Neural progenitor cell (in vitro differentiated cells): ENCODE measurements at regions not wholly inside any gene's neighbourhood (a gene's known extent, or its start where the extent isn't known, plus 50 kb on each side); places are given as distances from the start of the nearest gene placed in this dataset.

ENCODE experiments used
- DNase-seq: peaks from one replicate; pipeline ENCODE4 v3.0.0-alpha.2; 2016; ENCODE audit warnings: low spot score
- H2AFZ ChIP-seq: fragments of 200-600 bp; sonication (generic); replicated peaks from 2 replicates; pipeline ENCODE4 v1.6.1; 2016; ENCODE audit warnings: antibody characterized with exemption
- H3F3A ChIP-seq: fragments of 200-600 bp; sonication (generic); 2 replicates; pipeline ENCODE4 v1.6.1; 2016; ENCODE audit warnings: antibody characterized with exemption, low read depth
- H3K27ac ChIP-seq: fragments of 200-600 bp; sonication (generic); 2 replicates; pipeline ENCODE4 v1.5.1; 2016; ENCODE audit warnings: mild to moderate bottlenecking
- H3K27me3 ChIP-seq: fragments of 200-600 bp; sonication (generic); 2 replicates; pipeline ENCODE4 v1.6.1; 2016; ENCODE audit warnings: mild to moderate bottlenecking, moderate library complexity
- H3K36me3 ChIP-seq: fragments of 200-600 bp; sonication (generic); 2 replicates; pipeline ENCODE4 v1.5.1; 2016
- H3K4me1 ChIP-seq: fragments of 200-600 bp; sonication (generic); 2 replicates; pipeline ENCODE4 v1.6.1; 2016; ENCODE audit warnings: mixed run types
- H3K4me2 ChIP-seq: fragments of 200-600 bp; sonication (generic); 2 replicates; pipeline ENCODE4 v1.6.1; 2016
- H3K4me3 ChIP-seq: fragments of 200-600 bp; sonication (generic); 2 replicates; pipeline ENCODE4 v1.5.1; 2016
- H3K79me2 ChIP-seq: fragments of 200-600 bp; sonication (generic); 2 replicates; pipeline ENCODE4 v1.6.1; 2016; ENCODE audit warnings: low read depth
- H3K9ac ChIP-seq: fragments of 200-600 bp; sonication (generic); 2 replicates; pipeline ENCODE4 v1.6.1; 2016
- H3K9me3 ChIP-seq: fragments of 200-600 bp; sonication (generic); 2 replicates; pipeline ENCODE4 v1.5.1; 2016; ENCODE audit warnings: low read depth
- H4K20me1 ChIP-seq: fragments of 200-600 bp; sonication (generic); 2 replicates; pipeline ENCODE4 v1.6.1; 2016; ENCODE audit warnings: low read depth
- H3K27ac Mint-ChIP-seq: 3 replicates; pipeline ENCODE4 v1.8.0; 2021; ENCODE audit warnings: mixed read lengths
- H3K27me3 Mint-ChIP-seq: 2 replicates; pipeline ENCODE4 v1.8.0; 2022; ENCODE audit warnings: low read depth, mild to moderate bottlenecking, inconsistent platforms, moderate library complexity, mixed read lengths; ENCODE audit not compliant: insufficient read depth
- H3K36me3 Mint-ChIP-seq: 3 replicates; pipeline ENCODE4 v1.8.0; 2021; ENCODE audit warnings: mixed read lengths
- H3K4me1 Mint-ChIP-seq: 3 replicates; pipeline ENCODE4 v1.8.0; 2021; ENCODE audit warnings: mixed read lengths
- H3K4me3 Mint-ChIP-seq: 3 replicates; pipeline ENCODE4 v1.8.0; 2021; ENCODE audit warnings: mild to moderate bottlenecking, moderate library complexity, mixed read lengths
- H3K9me3 Mint-ChIP-seq: 3 replicates; pipeline ENCODE4 v1.8.0; 2020; ENCODE audit warnings: mixed read lengths
- CTCF ChIP-seq: fragments of 200-600 bp; sonication (generic); IDR thresholded peaks from 2 replicates; pipeline ENCODE4 v1.5.1; 2017; ENCODE audit warnings: antibody characterized with exemption, mild to moderate bottlenecking
- EZH2 ChIP-seq: fragments of 200-600 bp; sonication (generic); IDR thresholded peaks from 2 replicates; pipeline ENCODE4 v1.6.1; 2017; ENCODE audit warnings: antibody characterized with exemption, mild to moderate bottlenecking, moderate library complexity
- EZH2phosphoT487 ChIP-seq: fragments of 200-600 bp; sonication (generic); IDR thresholded peaks from 2 replicates; pipeline ENCODE4 v1.6.1; 2017; ENCODE audit warnings: antibody characterized with exemption

DNA sequence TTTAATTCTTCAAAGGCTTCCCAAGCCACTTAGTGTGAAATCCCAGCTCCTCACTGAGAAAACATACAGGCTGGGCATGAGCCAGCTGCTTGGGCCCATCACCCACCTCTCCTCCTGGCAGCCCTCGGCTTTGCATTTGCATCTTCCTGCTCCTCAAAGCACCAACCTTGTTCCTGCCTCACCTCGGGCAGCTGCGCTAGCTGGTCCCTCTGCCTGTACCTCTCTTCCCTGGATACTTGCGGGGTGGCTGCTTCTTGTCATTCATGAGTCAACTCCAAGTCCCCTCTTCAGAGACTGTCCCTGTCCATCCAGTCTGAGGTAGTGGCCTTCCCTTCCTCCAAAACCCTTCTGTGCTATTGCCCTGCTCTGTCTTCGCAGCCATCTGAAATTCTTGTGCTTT is 116.1 kb upstream of the CXCL14 start:
- Histone ChIP-seq H3K4me1 (no peaks in the 10 kb centered on the region), H3K4me2 (no peak overlapping the region), H3K27ac (no peak overlapping the region), H3K79me2 (no peaks in the 10 kb centered on the region), H3K9ac (no peak overlapping the region), H3K27me3 (no peaks in the 10 kb centered on the region), H3K4me3 (no peak overlapping the region), H3F3A (no peaks in the 10 kb centered on the region), H2AFZ (no peak overlapping the region), H3K9me3 (no peaks in the 10 kb centered on the region), H3K36me3 (no peaks in the 10 kb centered on the region), H4K20me1 (no peaks in the 10 kb centered on the region)
- H3K9me3 Mint-ChIP-seq, result no peaks in the 10 kb centered on the region
- H3K27me3 Mint-ChIP-seq, result peaks cover 8% of the 10 kb centered on the region
- no peak for DNase-seq
- no peak overlapping the region for H3K4me3 Mint-ChIP-seq
- H3K36me3 Mint-ChIP-seq, result no peaks in the 10 kb centered on the region
- TF ChIP-seq EZH2phosphoT487 (no peak), EZH2 (no peak), CTCF (no peak)
- no peak overlapping the region for H3K27ac Mint-ChIP-seq
- H3K4me1 Mint-ChIP-seq, result peaks cover 10% of the 10 kb centered on the region

- H3K4me3 ChIP-seq, result no peak overlapping the region
- H3K36me3 Mint-ChIP-seq, result no peaks in the 10 kb centered on the region
- no peak overlapping the region for H3K9ac ChIP-seq
- no peak overlapping the region for H3K4me2 ChIP-seq
- peaks cover 10% of the 10 kb centered on the region for H3K4me1 Mint-ChIP-seq
- H3K27ac Mint-ChIP-seq, result no peak overlapping the region
- H3K36me3 ChIP-seq, result no peaks in the 10 kb centered on the region
- H3K9me3 Mint-ChIP-seq, result no peaks in the 10 kb centered on the region
- H3K4me1 ChIP-seq, result no peaks in the 10 kb centered on the region
- no peaks in the 10 kb centered on the region for H4K20me1 ChIP-seq
- no peaks in the 10 kb centered on the region for H3K27me3 ChIP-seq
- TF ChIP-seq EZH2phosphoT487 (no peak), CTCF (no peak), EZH2 (no peak)
- H3F3A ChIP-seq, result no peaks in the 10 kb centered on the region
- H2AFZ ChIP-seq, result no peak overlapping the region
- H3K27me3 Mint-ChIP-seq, result peaks cover 8% of the 10 kb centered on the region
- H3K4me3 Mint-ChIP-seq, result no peak overlapping the region
- no peaks in the 10 kb centered on the region for H3K9me3 ChIP-seq
- no peak for DNase-seq
- no peaks in the 10 kb centered on the region for H3K79me2 ChIP-seq
- no peak overlapping the region for H3K27ac ChIP-seq
These were observed 115.2 kb upstream of the CXCL14 start for GRCh38 chr5:135694012-135694411.

- Mint-ChIP-seq H3K36me3 (no peaks in the 10 kb centered on the region), H3K27me3 (peaks cover 8% of the 10 kb centered on the region), H3K9me3 (no peaks in the 10 kb centered on the region), H3K27ac (no peak overlapping the region), H3K4me3 (no peak overlapping the region), H3K4me1 (peaks cover 10% of the 10 kb centered on the region)
- no peaks in the 10 kb centered on the region for H3K9me3 ChIP-seq
- H3K9ac ChIP-seq, result no peak overlapping the region
- no peak for TF ChIP-seq EZH2
- no peak for TF ChIP-seq CTCF
- no peak for TF ChIP-seq EZH2phosphoT487
- H2AFZ ChIP-seq, result no peak overlapping the region
- no peaks in the 10 kb centered on the region for H3K4me1 ChIP-seq
- H3K4me3 ChIP-seq, result no peak overlapping the region
- no peaks in the 10 kb centered on the region for H3K79me2 ChIP-seq
- H4K20me1 ChIP-seq, result no peaks in the 10 kb centered on the region
- DNase-seq, result no peak
- no peaks in the 10 kb centered on the region for H3K36me3 ChIP-seq
- H3K27me3 ChIP-seq, result no peaks in the 10 kb centered on the region
- no peak overlapping the region for H3K4me2 ChIP-seq
- H3F3A ChIP-seq, result no peaks in the 10 kb centered on the region
- no peak overlapping the region for H3K27ac ChIP-seq
These were observed 114.7 kb upstream of the CXCL14 start for GRCh38 chr5:135693371-135693955.
